SKM-1 (cell line): ENCODE measurements at regions not wholly inside any gene's neighbourhood (a gene's known extent, or its start where the extent isn't known, plus 50 kb on each side); places are given as distances from the start of the nearest gene placed in this dataset.
A peak's percentile ranks its signal among the peaks of the same experiment; 100 is the strongest.
"Not testable (repeated sequence)": the region's sequence is repeated elsewhere in the genome, so short reads cannot be mapped to it uniquely, and the experiment has no call there.

Source experiments
- DNase-seq: peaks from one replicate; lab custom pipeline; 2025; ENCODE audit not compliant: unreplicated experiment; lab: John Stamatoyannopoulos, UW

- DNase-seq = peak; percentile 34
Measured at GRCh38 chrX:66914080-66914479, 275.2 kb upstream of the EDA2R start.

GRCh38 chrX:66912417-66912816 lies 273.5 kb upstream of the EDA2R start:
- DNase-seq = no peak

- no peak for DNase-seq
Measured at GRCh38 chrX:66902081-66902480, 263.2 kb upstream of the EDA2R start.

GRCh38 chrX:66900886-66901285 lies 262.0 kb upstream of the EDA2R start:
- no peak for DNase-seq

- DNase-seq = no peak
Measured at GRCh38 chrX:66892004-66892403, 253.1 kb upstream of the EDA2R start.

GRCh38 chrX:66889418-66889817 lies 250.5 kb upstream of the EDA2R start:
- no peak for DNase-seq

GRCh38 chrX:66882101-66882500 lies 243.2 kb upstream of the EDA2R start:
- no peak for DNase-seq

- no peak for DNase-seq
Measured at GRCh38 chrX:66876776-66877175, 237.9 kb upstream of the EDA2R start.

GRCh38 chrX:66872771-66873170 lies 233.9 kb upstream of the EDA2R start:
- DNase-seq = no peak

GRCh38 chrX:66863721-66864120 lies 224.8 kb upstream of the EDA2R start:
- no peak for DNase-seq

- no peak for DNase-seq
Measured at GRCh38 chrX:66833426-66833825, 194.5 kb upstream of the EDA2R start.

- no peak for DNase-seq
Measured at GRCh38 chrX:66815227-66815626, 176.3 kb upstream of the EDA2R start.

GRCh38 chrX:66794514-66794913 lies 155.6 kb upstream of the EDA2R start:
- not testable (repeated sequence) for DNase-seq

- no peak for DNase-seq
Measured at GRCh38 chrX:66766318-66766717, 127.4 kb upstream of the EDA2R start.

- no peak for DNase-seq
Measured at GRCh38 chrX:66760651-66761050, 121.8 kb upstream of the EDA2R start.

GRCh38 chrX:66756717-66757116 lies 117.8 kb upstream of the EDA2R start:
- no peak for DNase-seq

- DNase-seq = no peak
Measured at GRCh38 chrX:66751136-66751782, 112.4 kb upstream of the EDA2R start.

GRCh38 chrX:66744519-66744918 lies 105.6 kb upstream of the EDA2R start:
- not testable (repeated sequence) for DNase-seq

GRCh38 chrX:66731398-66731797 lies 92.5 kb upstream of the EDA2R start:
- peak; percentile 1 for DNase-seq

GRCh38 chrX:66728818-66729271 lies 90.0 kb upstream of the EDA2R start:
- DNase-seq = no peak

GRCh38 chrX:66717926-66718325 lies 79.0 kb upstream of the EDA2R start:
- DNase-seq = no peak

GRCh38 chrX:66698273-66699204 lies 59.7 kb upstream of the EDA2R start:
- no peak for DNase-seq
